Thyroid gland (tissue), 4 donors: ENCODE measurements at regions not wholly inside any gene's neighbourhood (a gene's known extent, or its start where the extent isn't known, plus 50 kb on each side); places are given as distances from the start of the nearest gene placed in this dataset.

Source experiments
- CTCF ChIP-seq, 6 experiments: fragments of 200-600 bp in 3 of 6; fragments of 450-650 bp in 3 of 6; sonication (generic) in 3 of 6; IDR thresholded peaks; one replicate each; pipeline ENCODE4 v1.5.1; 2016 to 2019; ENCODE audit warnings: antibody characterized with exemption in 6 of 6, mild to moderate bottlenecking in 2 of 6, inconsistent platforms in 1 of 6, moderate library complexity in 1 of 6
- POLR2A ChIP-seq, 2 donors: fragments of 450-650 bp; IDR thresholded peaks; one replicate each; pipeline ENCODE4 v1.6.1; 2017; ENCODE audit warnings: antibody characterized with exemption in 2 of 2, mild to moderate bottlenecking in 2 of 2, moderate library complexity in 1 of 2

GRCh38 chr5:143464723-143465490, 61.4 kb upstream of the NR3C1 start:
- TF ChIP-seq CTCF (IDR thresholded peaks at IDR 0.05) (no peak), POLR2A (IDR thresholded peaks at IDR 0.05) (no peak)
